PFSK-1 (cell line): ENCODE measurements at regions not wholly inside any gene's neighbourhood (a gene's known extent, or its start where the extent isn't known, plus 50 kb on each side); places are given as distances from the start of the nearest gene placed in this dataset.

Experiments used
- POLR2AphosphoS5 ChIP-seq: IDR thresholded peaks from 2 replicates; pipeline ENCODE4 v1.6.1; 2012; ENCODE audit warnings: low read depth, mild to moderate bottlenecking, control low read depth, low read length, moderate library complexity
- REST ChIP-seq, 2 experiments: IDR thresholded peaks; 2 replicates each; pipeline versions ENCODE4 v1.6.1 to v1.8.0; 2011 to 2012; ENCODE audit warnings: low read depth in 2 of 2, low read length in 2 of 2, control low read depth in 1 of 2, inconsistent platforms in 1 of 2, mild to moderate bottlenecking in 1 of 2, moderate library complexity in 1 of 2; ENCODE audit not compliant: insufficient read depth in 1 of 2
- TAF1 ChIP-seq: IDR thresholded peaks from 2 replicates; pipeline ENCODE4 v1.6.1; 2012; ENCODE audit warnings: low read length, control low read depth, borderline replicate concordance; ENCODE audit not compliant: insufficient read depth

GRCh38 chr10:28925121-28925663 is 247.9 kb downstream of the BAMBI start:
- TF ChIP-seq POLR2AphosphoS5 (no peak), REST (IDR thresholded peaks at IDR 0.05; ENCODE audit: insufficient read depth in 1 of 2, low read depth in 2 of 2, low read length in 2 of 2) (no peak), TAF1 (no peak)
